SH-SY5Y (cell line): ENCODE measurements at regions not wholly inside any gene's neighbourhood (a gene's known extent, or its start where the extent isn't known, plus 50 kb on each side); places are given as distances from the start of the nearest gene placed in this dataset.

Source experiments
- GATA2 ChIP-seq: IDR thresholded peaks from 2 replicates; pipeline ENCODE4 v1.6.1; 2011; ENCODE audit warnings: mild to moderate bottlenecking, low read depth, low read length
- GATA3 ChIP-seq: IDR thresholded peaks from 2 replicates; pipeline ENCODE4 v1.6.1; 2011; ENCODE audit warnings: low read depth, mild to moderate bottlenecking, low read length, moderate library complexity

GRCh38 chr20:52429029-52429428 lies 237.4 kb upstream of the ZFP64 start:
- no peak for TF ChIP-seq GATA3
- no peak for TF ChIP-seq GATA2
